Mesenchymal stem cell (in vitro differentiated cells and primary cell): ENCODE measurements at regions not wholly inside any gene's neighbourhood (a gene's known extent, or its start where the extent isn't known, plus 50 kb on each side); places are given as distances from the start of the nearest gene placed in this dataset.

Experiments used
- DNase-seq: peaks from one replicate; pipeline ENCODE4 v3.0.0-alpha.2; 2013
- H2AFZ ChIP-seq: one replicate; pipeline ENCODE4 v1.6.1; 2013; ENCODE audit warnings: low read depth, mild to moderate bottlenecking, control low read depth, inconsistent platforms, low read length, moderate library complexity
- H2AK5ac ChIP-seq: 2 replicates; pipeline ENCODE4 v1.6.1; 2013; ENCODE audit warnings: low read length, moderate library complexity, mild to moderate bottlenecking, inconsistent platforms; ENCODE audit not compliant: severe bottlenecking
- H2BK120ac ChIP-seq: one replicate; pipeline ENCODE4 v1.6.1; 2013; ENCODE audit warnings: low read depth, mild to moderate bottlenecking, inconsistent platforms, low read length, moderate library complexity
- H2BK12ac ChIP-seq, 2 experiments: one replicate each; pipeline ENCODE4 v1.6.1; 2013; ENCODE audit warnings: inconsistent platforms in 2 of 2, low read length in 2 of 2, mild to moderate bottlenecking in 2 of 2, moderate library complexity in 2 of 2, control low read depth in 1 of 2
- H2BK15ac ChIP-seq: one replicate; pipeline ENCODE4 v1.6.1; 2013; ENCODE audit warnings: mild to moderate bottlenecking, low read depth, inconsistent platforms; ENCODE audit not compliant: poor library complexity, severe bottlenecking
- H2BK5ac ChIP-seq: 2 replicates; pipeline ENCODE4 v1.6.1; 2013; ENCODE audit warnings: low read depth, mild to moderate bottlenecking, low read length, control low read depth, inconsistent platforms; ENCODE audit not compliant: poor library complexity, severe bottlenecking
- H3K14ac ChIP-seq, 2 experiments: one replicate each; pipeline ENCODE4 v1.6.1; 2013; ENCODE audit warnings: inconsistent platforms in 2 of 2, low read length in 2 of 2, control low read depth in 1 of 2, mild to moderate bottlenecking in 1 of 2, moderate library complexity in 1 of 2
- H3K18ac ChIP-seq, 2 experiments: one replicate each; pipeline ENCODE4 v1.6.1; 2013; ENCODE audit warnings: inconsistent platforms in 2 of 2, low read length in 2 of 2, control low read depth in 1 of 2, low read depth in 1 of 2, mild to moderate bottlenecking in 1 of 2
- H3K23ac ChIP-seq, 2 experiments: one replicate each; pipeline ENCODE4 v1.6.1; 2013; ENCODE audit warnings: inconsistent platforms in 2 of 2, low read length in 2 of 2, mild to moderate bottlenecking in 2 of 2, moderate library complexity in 2 of 2, control low read depth in 1 of 2
- H3K27ac ChIP-seq: 2 replicates; pipeline ENCODE4 v1.5.1; 2013; ENCODE audit warnings: mild to moderate bottlenecking, moderate library complexity, low read length, control low read depth, inconsistent platforms; ENCODE audit not compliant: poor library complexity, severe bottlenecking
- H3K27me3 ChIP-seq, 2 experiments: 2 replicates each; pipeline versions ENCODE4 v1.6.1 to v1.7.0; 2013; ENCODE audit warnings: low read length in 2 of 2, mild to moderate bottlenecking in 2 of 2, moderate library complexity in 2 of 2, control low read depth in 1 of 2, inconsistent platforms in 1 of 2; ENCODE audit not compliant: control insufficient read depth in 1 of 2, insufficient read depth in 1 of 2
- H3K36me3 ChIP-seq, 2 experiments: 2 replicates each; pipeline versions ENCODE4 v1.6.1 to v1.7.0; 2013; ENCODE audit warnings: low read length in 2 of 2, control low read depth in 1 of 2, inconsistent platforms in 1 of 2, low read depth in 1 of 2, mild to moderate bottlenecking in 1 of 2; ENCODE audit not compliant: insufficient read depth in 2 of 2, control insufficient read depth in 1 of 2
- H3K4ac ChIP-seq, 2 experiments: one replicate each; pipeline ENCODE4 v1.6.1; 2013; ENCODE audit warnings: inconsistent platforms in 2 of 2, low read length in 2 of 2, mild to moderate bottlenecking in 2 of 2, moderate library complexity in 2 of 2, control low read depth in 1 of 2, low read depth in 1 of 2
- H3K4me1 ChIP-seq: 2 replicates; pipeline ENCODE4 v1.6.1; 2013; ENCODE audit warnings: low read depth, low read length, control low read depth; ENCODE audit not compliant: control insufficient read depth, insufficient read depth
- H3K4me2 ChIP-seq: 2 replicates; pipeline ENCODE4 v1.6.1; 2013; ENCODE audit warnings: low read length, mild to moderate bottlenecking, inconsistent platforms; ENCODE audit not compliant: poor library complexity, severe bottlenecking
- H3K4me3 ChIP-seq, 2 experiments: 2 replicates each; pipeline versions ENCODE4 v1.5.1 to v1.7.0; 2013; ENCODE audit warnings: low read length in 2 of 2, mild to moderate bottlenecking in 2 of 2, control low read depth in 1 of 2, low read depth in 1 of 2; ENCODE audit not compliant: insufficient read depth in 1 of 2
- H3K79me1 ChIP-seq: replicated peaks from 2 replicates; pipeline ENCODE4 v1.6.1; 2013; ENCODE audit warnings: mild to moderate bottlenecking, control low read depth, low read length, inconsistent platforms; ENCODE audit not compliant: poor library complexity, severe bottlenecking
- H3K9ac ChIP-seq: 2 replicates; pipeline ENCODE4 v1.7.0; 2013; ENCODE audit warnings: mild to moderate bottlenecking, low read length, moderate library complexity
- H3K9me3 ChIP-seq: 2 replicates; pipeline ENCODE4 v1.7.0; 2013; ENCODE audit warnings: mild to moderate bottlenecking, low read length; ENCODE audit not compliant: control insufficient read depth
- H4K8ac ChIP-seq: one replicate; pipeline ENCODE4 v1.6.1; 2013; ENCODE audit warnings: inconsistent platforms, mild to moderate bottlenecking, low read length, moderate library complexity
- H4K91ac ChIP-seq: one replicate; pipeline ENCODE4 v1.6.1; 2013; ENCODE audit warnings: mild to moderate bottlenecking, low read length, inconsistent platforms
- WGBS: methylation state at CpG from one replicate; pipeline ENCODE4 v1.1.7; 2013; ENCODE audit warnings: mixed read lengths; 5-methylcytosine and 5-hydroxymethylcytosine counted together

GRCh38 chr2:236687296-236687965 is 117.8 kb downstream of the ACKR3 start:
- Histone ChIP-seq H3K4me3 (no peak overlapping the region), H2AK5ac (no peak overlapping the region)

GRCh38 chr2:236688157-236688556 is 118.5 kb downstream of the ACKR3 start:
- H2BK15ac ChIP-seq, result no peak overlapping the region
- H2BK120ac ChIP-seq, result no peak overlapping the region
- no peak overlapping the region for H2AK5ac ChIP-seq
- no peak overlapping the region for H2BK12ac ChIP-seq
- 93% methylated on average over 6 of the region's 6 CpGs for WGBS
- no peak overlapping the region for H2BK5ac ChIP-seq
- H3K4me2 ChIP-seq, result no peak overlapping the region
- no peak overlapping the region for H4K8ac ChIP-seq
- H3K18ac ChIP-seq, result no peak overlapping the region
- H3K4ac ChIP-seq, result no peak overlapping the region
- H3K27ac ChIP-seq, result no peak overlapping the region
- H3K36me3 ChIP-seq, result no peaks in the 10 kb centered on the region
- H3K9me3 ChIP-seq, result no peaks in the 10 kb centered on the region
- no peak overlapping the region for H3K23ac ChIP-seq
- no peak overlapping the region for H4K91ac ChIP-seq
- H3K14ac ChIP-seq, result no peak overlapping the region
- no peaks in the 10 kb centered on the region for H3K27me3 ChIP-seq
- no peak overlapping the region for H3K4me3 ChIP-seq
- no peaks in the 10 kb centered on the region for H3K79me1 ChIP-seq
- no peak for DNase-seq
- H3K4me1 ChIP-seq, result peaks cover 28% of the 10 kb centered on the region
- H2AFZ ChIP-seq, result no peak overlapping the region
- no peak overlapping the region for H3K9ac ChIP-seq

More at GRCh38 chr2:236687296-236687965, 117.8 kb downstream of the ACKR3 start:
- H3K4me1 ChIP-seq, result peaks cover 33% of the 10 kb centered on the region
- no peak overlapping the region for H3K4ac ChIP-seq
- H2AFZ ChIP-seq, result no peak overlapping the region
- WGBS, result 85% methylated on average over 6 of the region's 8 CpGs
- no peak overlapping the region for H2BK12ac ChIP-seq
- H2BK120ac ChIP-seq, result no peak overlapping the region
- H3K4me2 ChIP-seq, result no peak overlapping the region
- H4K91ac ChIP-seq, result no peak overlapping the region
- H4K8ac ChIP-seq, result no peak overlapping the region
- H3K18ac ChIP-seq, result peak overlapping the region in 1 of 2 experiments; percentile 8
- H3K27me3 ChIP-seq, result no peaks in the 10 kb centered on the region
- no peaks in the 10 kb centered on the region for H3K36me3 ChIP-seq
- no peak overlapping the region for H2BK5ac ChIP-seq
- no peak overlapping the region for H3K27ac ChIP-seq
- H3K9me3 ChIP-seq, result no peaks in the 10 kb centered on the region
- H3K9ac ChIP-seq, result no peak overlapping the region
- DNase-seq, result no peak
- H3K23ac ChIP-seq, result no peak overlapping the region
- no peak overlapping the region for H2BK15ac ChIP-seq
- H3K79me1 ChIP-seq, result no peaks in the 10 kb centered on the region
- no peak overlapping the region for H3K14ac ChIP-seq

GRCh38 chr2:236688563-236689392 is 119.2 kb downstream of the ACKR3 start:
- H2AK5ac ChIP-seq, result no peak overlapping the region
- no peak overlapping the region for H3K27ac ChIP-seq
- no peak overlapping the region for H3K4me2 ChIP-seq
- H2AFZ ChIP-seq, result no peak overlapping the region
- H4K91ac ChIP-seq, result no peak overlapping the region
- peaks cover 0 to 5% of the 10 kb centered on the region in 2 experiments for H3K27me3 ChIP-seq
- no peak overlapping the region for H2BK5ac ChIP-seq
- 82% methylated on average over 23 of the region's 23 CpGs for WGBS
- DNase-seq, result no peak
- H3K23ac ChIP-seq, result no peak overlapping the region
- no peak overlapping the region for H3K4me3 ChIP-seq
- H3K36me3 ChIP-seq, result no peaks in the 10 kb centered on the region
- H3K4ac ChIP-seq, result no peak overlapping the region
- H2BK15ac ChIP-seq, result no peak overlapping the region
- H3K9ac ChIP-seq, result no peak overlapping the region
- no peak overlapping the region for H3K14ac ChIP-seq
- no peak overlapping the region for H2BK120ac ChIP-seq
- no peak overlapping the region for H3K18ac ChIP-seq
- H3K9me3 ChIP-seq, result no peaks in the 10 kb centered on the region
- no peak overlapping the region for H2BK12ac ChIP-seq
- H3K79me1 ChIP-seq, result no peaks in the 10 kb centered on the region
- peaks cover 28% of the 10 kb centered on the region for H3K4me1 ChIP-seq
- no peak overlapping the region for H4K8ac ChIP-seq

GRCh38 chr2:236689393-236689700 is 119.7 kb downstream of the ACKR3 start:
- H3K4me2 ChIP-seq, result no peak overlapping the region
- H4K91ac ChIP-seq, result no peak overlapping the region
- H3K23ac ChIP-seq, result no peak overlapping the region
- no peak overlapping the region for H3K27ac ChIP-seq
- no peaks in the 10 kb centered on the region for H3K9me3 ChIP-seq
- H3K18ac ChIP-seq, result no peak overlapping the region
- no peak overlapping the region for H2BK15ac ChIP-seq
- no peak overlapping the region for H4K8ac ChIP-seq
- no peaks in the 10 kb centered on the region for H3K36me3 ChIP-seq
- H3K4me1 ChIP-seq, result peaks cover 33% of the 10 kb centered on the region
- no peak overlapping the region for H3K4me3 ChIP-seq
- H2AFZ ChIP-seq, result no peak overlapping the region
- H2AK5ac ChIP-seq, result no peak overlapping the region
- no peak overlapping the region for H3K14ac ChIP-seq
- H2BK5ac ChIP-seq, result no peak overlapping the region
- no peaks in the 10 kb centered on the region for H3K79me1 ChIP-seq
- no peak overlapping the region for H3K4ac ChIP-seq
- peaks cover 0 to 8% of the 10 kb centered on the region in 2 experiments for H3K27me3 ChIP-seq
- H2BK12ac ChIP-seq, result no peak overlapping the region
- WGBS, result 92% methylated on average over 1 of the region's 1 CpG
- no peak for DNase-seq
- no peak overlapping the region for H3K9ac ChIP-seq
- no peak overlapping the region for H2BK120ac ChIP-seq
